Activated CD8-positive, alpha-beta T cell treated with anti-CD3 and anti-CD28 coated beads, Interleukin-2, amount 10 ng/mL, durations not matched to agents 7 days and 5 days (primary cell): ENCODE measurements at regions not wholly inside any gene's neighbourhood (a gene's known extent, or its start where the extent isn't known, plus 50 kb on each side); places are given as distances from the start of the nearest gene placed in this dataset.

Experiments used
- ATAC-seq: fragments of 150-1000 bp; cut with Tn5 transposase; one replicate; pipeline ENCODE4 v1.10.0; 2021; ENCODE audit warnings: moderate library complexity
- CTCF ChIA-PET: fragments of 350-600 bp; sonication (Branson Sonifier 250); formaldehyde crosslinking; loops from one replicate; lab custom pipeline; 2021; ENCODE audit warnings: antibody characterized with exemption; lab: Charles Lee
- POLR2A ChIA-PET: fragments of 350-600 bp; sonication (Branson Sonifier 250); formaldehyde crosslinking; loops from one replicate; lab custom pipeline; 2021; ENCODE audit warnings: antibody characterized with exemption; lab: Charles Lee
- DNase-seq: peaks from one replicate; pipeline ENCODE4 v3.0.0-alpha.2; 2020
- H3K27ac Mint-ChIP-seq: one replicate; pipeline ENCODE4 v1.8.0; 2021; ENCODE audit warnings: mild to moderate bottlenecking, mixed read lengths
- H3K27me3 Mint-ChIP-seq: one replicate; pipeline ENCODE4 v1.8.0; 2021; ENCODE audit warnings: low read depth, mixed read lengths
- H3K36me3 Mint-ChIP-seq: one replicate; pipeline ENCODE4 v1.8.0; 2021; ENCODE audit warnings: low read depth, mixed read lengths
- H3K4me1 Mint-ChIP-seq: one replicate; pipeline ENCODE4 v1.8.0; 2021; ENCODE audit warnings: low read depth, mixed read lengths
- H3K4me3 Mint-ChIP-seq: one replicate; pipeline ENCODE4 v1.8.0; 2021; ENCODE audit warnings: mild to moderate bottlenecking, mixed read lengths
- H3K9me3 Mint-ChIP-seq: one replicate; pipeline ENCODE4 v1.8.0; 2022; ENCODE audit warnings: mixed read lengths; ENCODE audit not compliant: insufficient read depth

GRCh38 chr2:18901242-18901641 lies 311.9 kb upstream of the NT5C1B start:
- Mint-ChIP-seq H3K4me1 (no peaks in the 10 kb centered on the region), H3K27me3 (no peaks in the 10 kb centered on the region), H3K4me3 (no peak overlapping the region), H3K9me3 (peaks cover 7% of the 10 kb centered on the region), H3K36me3 (no peaks in the 10 kb centered on the region), H3K27ac (no peak overlapping the region)
- DNase-seq (no peak), ATAC-seq (no peak)
- ChIA-PET POLR2A (no interaction called here), CTCF (no interaction called here)

- Mint-ChIP-seq H3K4me3 (no peak overlapping the region), H3K27me3 (no peaks in the 10 kb centered on the region), H3K36me3 (no peaks in the 10 kb centered on the region), H3K4me1 (no peaks in the 10 kb centered on the region), H3K27ac (no peak overlapping the region), H3K9me3 (peaks cover 5% of the 10 kb centered on the region)
- ATAC-seq = no peak
- POLR2A ChIA-PET = no interaction called here
- DNase-seq = no peak
- CTCF ChIA-PET = no interaction called here
Observed at GRCh38 chr2:18900691-18901141, 311.3 kb upstream of the NT5C1B start.

- Mint-ChIP-seq H3K27ac (no peak overlapping the region), H3K4me3 (no peak overlapping the region), H3K4me1 (no peaks in the 10 kb centered on the region), H3K9me3 (no peaks in the 10 kb centered on the region), H3K27me3 (no peaks in the 10 kb centered on the region), H3K36me3 (no peaks in the 10 kb centered on the region)
- DNase-seq = no peak
- CTCF ChIA-PET = no interaction called here
- POLR2A ChIA-PET = no interaction called here
- ATAC-seq = no peak
Observed at GRCh38 chr2:18899725-18900124, 310.4 kb upstream of the NT5C1B start.

- no peak for ATAC-seq
- no peak for DNase-seq
- Mint-ChIP-seq H3K4me1 (no peaks in the 10 kb centered on the region), H3K27ac (no peak overlapping the region), H3K4me3 (no peak overlapping the region), H3K36me3 (no peaks in the 10 kb centered on the region), H3K27me3 (no peaks in the 10 kb centered on the region), H3K9me3 (no peaks in the 10 kb centered on the region)
- ChIA-PET CTCF (no interaction called here), POLR2A (no interaction called here)
Observed at GRCh38 chr2:18898271-18898670, 308.9 kb upstream of the NT5C1B start.

GRCh38 chr2:18896125-18896764 lies 306.9 kb upstream of the NT5C1B start:
- POLR2A ChIA-PET = no interaction called here
- no peak for ATAC-seq
- CTCF ChIA-PET = no interaction called here
- no peak overlapping the region for H3K27ac Mint-ChIP-seq
- DNase-seq = no peak
- H3K9me3 Mint-ChIP-seq = no peaks in the 10 kb centered on the region
- no peaks in the 10 kb centered on the region for H3K36me3 Mint-ChIP-seq
- no peaks in the 10 kb centered on the region for H3K27me3 Mint-ChIP-seq
- H3K4me1 Mint-ChIP-seq = no peaks in the 10 kb centered on the region
- H3K4me3 Mint-ChIP-seq = no peak overlapping the region

GRCh38 chr2:18891600-18892345 lies 302.4 kb upstream of the NT5C1B start:
- no peak overlapping the region for H3K27ac Mint-ChIP-seq
- no peak overlapping the region for H3K4me3 Mint-ChIP-seq
- H3K36me3 Mint-ChIP-seq = no peaks in the 10 kb centered on the region
- ChIA-PET CTCF (interaction anchor here (0.6 kb wide), 1 partner anchor 142 kb away, joined by 3 read pairs; no protein-coding TSS in a partner anchor), POLR2A (no interaction called here)
- no peak for ATAC-seq
- no peak for DNase-seq
- H3K9me3 Mint-ChIP-seq = no peaks in the 10 kb centered on the region
- no peaks in the 10 kb centered on the region for H3K4me1 Mint-ChIP-seq
- no peaks in the 10 kb centered on the region for H3K27me3 Mint-ChIP-seq

GRCh38 chr2:18889565-18890332 lies 300.4 kb upstream of the NT5C1B start:
- ChIA-PET POLR2A (no interaction called here), CTCF (no interaction called here)
- Mint-ChIP-seq H3K36me3 (no peaks in the 10 kb centered on the region), H3K27me3 (no peaks in the 10 kb centered on the region), H3K4me3 (no peak overlapping the region), H3K4me1 (no peaks in the 10 kb centered on the region), H3K9me3 (no peaks in the 10 kb centered on the region), H3K27ac (no peak overlapping the region)
- ATAC-seq (no peak), DNase-seq (no peak)

GRCh38 chr2:18885457-18885856 lies 296.1 kb upstream of the NT5C1B start:
- DNase-seq (no peak), ATAC-seq (no peak)
- CTCF ChIA-PET = no interaction called here
- Mint-ChIP-seq H3K4me1 (no peaks in the 10 kb centered on the region), H3K4me3 (no peak overlapping the region), H3K27ac (no peak overlapping the region), H3K36me3 (no peaks in the 10 kb centered on the region), H3K9me3 (no peaks in the 10 kb centered on the region), H3K27me3 (no peaks in the 10 kb centered on the region)
- POLR2A ChIA-PET = no interaction called here

GRCh38 chr2:18883616-18884456 lies 294.5 kb upstream of the NT5C1B start:
- H3K4me1 Mint-ChIP-seq = no peaks in the 10 kb centered on the region
- H3K9me3 Mint-ChIP-seq = no peaks in the 10 kb centered on the region
- no peak for ATAC-seq
- H3K27ac Mint-ChIP-seq = no peak overlapping the region
- no peak overlapping the region for H3K4me3 Mint-ChIP-seq
- ChIA-PET CTCF (no interaction called here), POLR2A (no interaction called here)
- no peaks in the 10 kb centered on the region for H3K36me3 Mint-ChIP-seq
- H3K27me3 Mint-ChIP-seq = no peaks in the 10 kb centered on the region
- DNase-seq = no peak

- Mint-ChIP-seq H3K9me3 (peaks cover 3% of the 10 kb centered on the region), H3K36me3 (no peaks in the 10 kb centered on the region), H3K4me1 (no peaks in the 10 kb centered on the region), H3K27ac (no peak overlapping the region), H3K4me3 (no peak overlapping the region), H3K27me3 (no peaks in the 10 kb centered on the region)
- ATAC-seq (no peak), DNase-seq (no peak)
- CTCF ChIA-PET = no interaction called here
- POLR2A ChIA-PET = no interaction called here
Observed at GRCh38 chr2:18871430-18871829, 282.1 kb upstream of the NT5C1B start.

GRCh38 chr2:18870307-18870706 lies 280.9 kb upstream of the NT5C1B start:
- H3K4me3 Mint-ChIP-seq = no peak overlapping the region
- no peaks in the 10 kb centered on the region for H3K27me3 Mint-ChIP-seq
- POLR2A ChIA-PET = no interaction called here
- H3K9me3 Mint-ChIP-seq = peaks cover 3% of the 10 kb centered on the region
- H3K27ac Mint-ChIP-seq = no peak overlapping the region
- H3K36me3 Mint-ChIP-seq = no peaks in the 10 kb centered on the region
- CTCF ChIA-PET = no interaction called here
- no peaks in the 10 kb centered on the region for H3K4me1 Mint-ChIP-seq
- DNase-seq (no peak), ATAC-seq (no peak)
